Chondrocyte (in vitro differentiated cells): ENCODE measurements at regions not wholly inside any gene's neighbourhood (a gene's known extent, or its start where the extent isn't known, plus 50 kb on each side); places are given as distances from the start of the nearest gene placed in this dataset.
"Not testable (repeated sequence)": the region's sequence is repeated elsewhere in the genome, so short reads cannot be mapped to it uniquely, and the experiment has no call there.

Source experiments
- DNase-seq: peaks from one replicate; pipeline ENCODE4 v3.0.0; 2021; ENCODE audit warnings: mixed read lengths, low spot score
- H3K27ac Mint-ChIP-seq: one replicate; pipeline ENCODE4 v1.8.0; 2021; ENCODE audit warnings: mild to moderate bottlenecking, moderate library complexity, mixed read lengths; ENCODE audit not compliant: unreplicated experiment
- H3K27me3 Mint-ChIP-seq: 2 replicates; pipeline ENCODE4 v1.8.0; 2021; ENCODE audit warnings: low read depth, mixed read lengths
- H3K36me3 Mint-ChIP-seq: 2 replicates; pipeline ENCODE4 v1.8.0; 2021; ENCODE audit warnings: low read depth, mixed read lengths
- H3K4me1 Mint-ChIP-seq: 2 replicates; pipeline ENCODE4 v1.8.0; 2021; ENCODE audit warnings: low read depth, mild to moderate bottlenecking, mixed read lengths
- H3K4me3 Mint-ChIP-seq: one replicate; pipeline ENCODE4 v1.8.0; 2021; ENCODE audit warnings: mild to moderate bottlenecking, moderate library complexity, mixed read lengths; ENCODE audit not compliant: unreplicated experiment
- H3K9me3 Mint-ChIP-seq: 2 replicates; pipeline ENCODE4 v1.8.0; 2021; ENCODE audit warnings: low read depth, mixed read lengths
- CTCF ChIP-seq: fragments of 200-600 bp; sonication (generic); IDR thresholded peaks from 2 replicates; pipeline ENCODE4 v1.5.0; 2021; ENCODE audit warnings: antibody characterized with exemption, mild to moderate bottlenecking, moderate library complexity

GRCh38 chr17:22099633-22100032 is 407.3 kb downstream of the KCNJ18 start:
- not testable (repeated sequence) for H3K27ac Mint-ChIP-seq, H3K4me3 Mint-ChIP-seq, H3K4me1 Mint-ChIP-seq, H3K27me3 Mint-ChIP-seq, DNase-seq, H3K36me3 Mint-ChIP-seq
- H3K9me3 Mint-ChIP-seq: peaks cover 20% of the 10 kb centered on the region

GRCh38 chr17:22102177-22102576 is 409.9 kb downstream of the KCNJ18 start:
- Mint-ChIP-seq H3K4me3 (no peak overlapping the region), H3K9me3 (peaks cover 27% of the 10 kb centered on the region), H3K27ac (no peak overlapping the region), H3K36me3 (no peaks in the 10 kb centered on the region), H3K27me3 (no peaks in the 10 kb centered on the region), H3K4me1 (no peaks in the 10 kb centered on the region)
- no peak for TF ChIP-seq CTCF
- DNase-seq: no peak

GRCh38 chr17:22116720-22117119 is 424.4 kb downstream of the KCNJ18 start:
- not testable (repeated sequence) for H3K4me1 Mint-ChIP-seq, DNase-seq, H3K36me3 Mint-ChIP-seq, H3K27ac Mint-ChIP-seq, H3K27me3 Mint-ChIP-seq, H3K4me3 Mint-ChIP-seq
- peaks cover 21% of the 10 kb centered on the region for H3K9me3 Mint-ChIP-seq

- H3K27ac Mint-ChIP-seq, H3K36me3 Mint-ChIP-seq, DNase-seq, H3K4me3 Mint-ChIP-seq, H3K4me1 Mint-ChIP-seq, H3K27me3 Mint-ChIP-seq: not testable (repeated sequence)
- H3K9me3 Mint-ChIP-seq: peaks cover 19% of the 10 kb centered on the region
These were observed 425.1 kb downstream of the KCNJ18 start for GRCh38 chr17:22117401-22117800.

GRCh38 chr17:22119016-22119415 is 426.7 kb downstream of the KCNJ18 start:
- not testable (repeated sequence) for DNase-seq, H3K36me3 Mint-ChIP-seq, H3K27ac Mint-ChIP-seq, H3K27me3 Mint-ChIP-seq, H3K4me1 Mint-ChIP-seq, H3K4me3 Mint-ChIP-seq
- H3K9me3 Mint-ChIP-seq: peaks cover 14% of the 10 kb centered on the region

- DNase-seq, H3K4me1 Mint-ChIP-seq, H3K36me3 Mint-ChIP-seq, H3K27me3 Mint-ChIP-seq, H3K27ac Mint-ChIP-seq, H3K4me3 Mint-ChIP-seq: not testable (repeated sequence)
- peaks cover 14% of the 10 kb centered on the region for H3K9me3 Mint-ChIP-seq
These were observed 427.4 kb downstream of the KCNJ18 start for GRCh38 chr17:22119751-22120150.

- no peak for TF ChIP-seq CTCF
- peaks cover 18% of the 10 kb centered on the region for H3K9me3 Mint-ChIP-seq
- H3K4me1 Mint-ChIP-seq: no peaks in the 10 kb centered on the region
- no peak for DNase-seq
- H3K4me3 Mint-ChIP-seq: no peak overlapping the region
- no peaks in the 10 kb centered on the region for H3K36me3 Mint-ChIP-seq
- no peaks in the 10 kb centered on the region for H3K27me3 Mint-ChIP-seq
- H3K27ac Mint-ChIP-seq: no peak overlapping the region
These were observed 431.4 kb downstream of the KCNJ18 start for GRCh38 chr17:22123536-22124281.

GRCh38 chr17:22128171-22128570 is 435.8 kb downstream of the KCNJ18 start:
- no peaks in the 10 kb centered on the region for H3K36me3 Mint-ChIP-seq
- H3K9me3 Mint-ChIP-seq: peaks cover 31% of the 10 kb centered on the region

More at GRCh38 chr17:22128171-22128570, 435.8 kb downstream of the KCNJ18 start:
- H3K4me1 Mint-ChIP-seq: no peaks in the 10 kb centered on the region
- H3K4me3 Mint-ChIP-seq: no peak overlapping the region
- H3K27me3 Mint-ChIP-seq: no peaks in the 10 kb centered on the region
- no peak overlapping the region for H3K27ac Mint-ChIP-seq
- no peak for DNase-seq
- TF ChIP-seq CTCF: no peak
